GM12891 (cell line): ENCODE measurements at regions not wholly inside any gene's neighbourhood (a gene's known extent, or its start where the extent isn't known, plus 50 kb on each side); places are given as distances from the start of the nearest gene placed in this dataset.
A peak's percentile ranks its signal among the peaks of the same experiment; 100 is the strongest.

Source experiments
- DNase-seq: peaks from one replicate; pipeline ENCODE4 v3.0.0; 2011; ENCODE audit warnings: low spot score; ENCODE audit not compliant: insufficient read length
- FAIRE-seq: peaks from 2 replicates; lab custom pipeline; 2011; peaks lifted over from hg19 to GRCh38; lab: Jason Lieb, UNC
- PAX5 ChIP-seq: IDR thresholded peaks from 2 replicates; pipeline ENCODE4 v1.6.1; 2011; ENCODE audit warnings: low read length, moderate library complexity, mild to moderate bottlenecking; ENCODE audit not compliant: insufficient read depth, severe bottlenecking
- POLR2A ChIP-seq: IDR thresholded peaks from 2 replicates; pipeline ENCODE4 v1.6.1; 2011; ENCODE audit warnings: low read depth, low read length, control low read depth
- POLR2AphosphoS5 ChIP-seq: IDR thresholded peaks from 2 replicates; pipeline ENCODE4 v1.6.1; 2011; ENCODE audit warnings: low read depth, low read length, control low read depth
- POU2F2 ChIP-seq: IDR thresholded peaks from 2 replicates; pipeline ENCODE4 v1.6.1; 2011; ENCODE audit warnings: low read depth, mild to moderate bottlenecking, control low read depth, low read length, moderate library complexity
- SPI1 ChIP-seq: IDR thresholded peaks from 2 replicates; pipeline ENCODE4 v1.6.1; 2011; ENCODE audit warnings: low read depth, low read length, control low read depth
- TAF1 ChIP-seq: IDR thresholded peaks from 2 replicates; pipeline ENCODE4 v1.6.1; 2011; ENCODE audit warnings: low read depth, low read length, control low read depth

- TF ChIP-seq PAX5 (no peak), TAF1 (no peak), POU2F2 (no peak), POLR2A (no peak), SPI1 (no peak), POLR2AphosphoS5 (no peak)
- FAIRE-seq: no peak
These were observed 153.7 kb upstream of the TAC1 start for GRCh38 chr7:97578225-97578624.

GRCh38 chr7:97580205-97580604 is 151.7 kb upstream of the TAC1 start:
- TF ChIP-seq POLR2A (no peak), SPI1 (no peak), TAF1 (no peak), POU2F2 (no peak), PAX5 (no peak), POLR2AphosphoS5 (no peak)
- FAIRE-seq (no peak), DNase-seq (no peak)

More at GRCh38 chr7:97578225-97578624, 153.7 kb upstream of the TAC1 start:
- DNase-seq: no peak

GRCh38 chr7:97595439-97595838 is 136.4 kb upstream of the TAC1 start:
- DNase-seq (no peak), FAIRE-seq (no peak)
- no peak for TF ChIP-seq TAF1
- no peak for TF ChIP-seq PAX5
- TF ChIP-seq POLR2A: no peak
- TF ChIP-seq SPI1: no peak
- TF ChIP-seq POU2F2: no peak
- TF ChIP-seq POLR2AphosphoS5: no peak

GRCh38 chr7:97601931-97602457 is 129.9 kb upstream of the TAC1 start:
- no peak for TF ChIP-seq POU2F2
- no peak for TF ChIP-seq PAX5
- TF ChIP-seq POLR2A: no peak
- no peak for TF ChIP-seq SPI1
- TF ChIP-seq TAF1: no peak
- no peak for TF ChIP-seq POLR2AphosphoS5
- no peak for DNase-seq
- FAIRE-seq: no peak

- DNase-seq: no peak
- no peak for TF ChIP-seq POLR2AphosphoS5
- no peak for TF ChIP-seq PAX5
- TF ChIP-seq POU2F2: no peak
- TF ChIP-seq SPI1: no peak
- no peak for TF ChIP-seq TAF1
- TF ChIP-seq POLR2A: no peak
- no peak for FAIRE-seq
These were observed 111.4 kb upstream of the TAC1 start for GRCh38 chr7:97620495-97620894.

GRCh38 chr7:97623333-97623732 is 108.6 kb upstream of the TAC1 start:
- DNase-seq: no peak
- FAIRE-seq: no peak
- TF ChIP-seq PAX5 (no peak), POLR2AphosphoS5 (no peak), TAF1 (no peak), SPI1 (peak; percentile 73), POU2F2 (0 out of 2 replicates have a peak, but pooled peaks have one; percentile 21)

- TF ChIP-seq POLR2A (no peak), POLR2AphosphoS5 (no peak), POU2F2 (no peak), PAX5 (no peak), TAF1 (no peak), SPI1 (no peak)
- no peak for DNase-seq
- FAIRE-seq: no peak
These were observed 101.8 kb upstream of the TAC1 start for GRCh38 chr7:97630116-97630515.

- TF ChIP-seq POLR2A (no peak), SPI1 (no peak), POU2F2 (no peak), TAF1 (no peak), POLR2AphosphoS5 (no peak), PAX5 (no peak)
- DNase-seq (no peak), FAIRE-seq (no peak)
These were observed 96.3 kb upstream of the TAC1 start for GRCh38 chr7:97635622-97636021.

GRCh38 chr7:97639036-97639435 is 92.8 kb upstream of the TAC1 start:
- FAIRE-seq: no peak
- no peak for TF ChIP-seq PAX5
- TF ChIP-seq SPI1: no peak
- no peak for TF ChIP-seq POU2F2
- TF ChIP-seq POLR2A: no peak
- TF ChIP-seq POLR2AphosphoS5: no peak
- no peak for TF ChIP-seq TAF1
- DNase-seq: no peak

- TF ChIP-seq POLR2A (no peak), SPI1 (no peak), TAF1 (no peak), POLR2AphosphoS5 (no peak), PAX5 (no peak), POU2F2 (no peak)
- FAIRE-seq (no peak), DNase-seq (no peak)
These were observed 72.4 kb upstream of the TAC1 start for GRCh38 chr7:97659363-97660045.
